IMR-90 (cell line): ENCODE measurements at regions not wholly inside any gene's neighbourhood (a gene's known extent, or its start where the extent isn't known, plus 50 kb on each side); places are given as distances from the start of the nearest gene placed in this dataset.

Source experiments
- ATAC-seq: fragments of 200-7000 bp; cut with Tn5 transposase; 2 replicates; pipeline ENCODE4 v1.9.1; 2020; ENCODE audit warnings: low read depth, mild to moderate bottlenecking, moderate library complexity
- BruUV-seq: library from RNA; stranded (reverse); fragments of 400-500 nt; replicated peaks from 2 replicates; lab custom pipeline; 2021; lab: Mats Ljungman, UMichigan
- CTCF ChIA-PET: fragments of 300-600 bp; formaldehyde crosslinking; extraction: SDS; loops from one replicate; lab custom pipeline; 2021; ENCODE audit warnings: antibody characterized with exemption; lab: Yijun Ruan, JAX
- POLR2A ChIA-PET: fragments of 300-600 bp; sonication (Branson Sonifier 250); formaldehyde crosslinking; loops from one replicate; lab custom pipeline; 2022; ENCODE audit warnings: antibody characterized with exemption; ENCODE audit not compliant: unreplicated experiment; lab: Charles Lee
- DNase-seq: peaks from one replicate; pipeline ENCODE4 v3.0.0; 2013
- H2AFZ ChIP-seq: replicated peaks from 2 replicates; pipeline ENCODE3; 2013; ENCODE audit warnings: low read length, mild to moderate bottlenecking; ENCODE audit not compliant: poor library complexity
- H2AK5ac ChIP-seq: 2 replicates; pipeline ENCODE4 v1.6.1; 2013; ENCODE audit warnings: low read depth, low read length, inconsistent platforms
- H2AK9ac ChIP-seq: replicated peaks from 2 replicates; pipeline ENCODE3; 2013; ENCODE audit warnings: mild to moderate bottlenecking, low read depth, low read length, moderate library complexity; ENCODE audit not compliant: poor library complexity
- H2BK120ac ChIP-seq: 2 replicates; pipeline ENCODE4 v1.6.1; 2013; ENCODE audit warnings: low read depth, low read length, inconsistent platforms
- H2BK15ac ChIP-seq: 3 replicates; pipeline ENCODE4 v1.6.1; 2013; ENCODE audit warnings: low read depth, low read length, inconsistent platforms
- H2BK20ac ChIP-seq: 2 replicates; pipeline ENCODE4 v1.6.1; 2013; ENCODE audit warnings: low read depth, mild to moderate bottlenecking, inconsistent platforms, low read length, moderate library complexity
- H2BK5ac ChIP-seq: 2 replicates; pipeline ENCODE4 v1.6.1; 2013; ENCODE audit warnings: mild to moderate bottlenecking, low read depth, low read length, inconsistent platforms; ENCODE audit not compliant: poor library complexity, severe bottlenecking
- H3K14ac ChIP-seq: replicated peaks from 2 replicates; pipeline ENCODE4 v1.6.1; 2013; ENCODE audit warnings: low read depth, low read length, inconsistent platforms
- H3K18ac ChIP-seq: 2 replicates; pipeline ENCODE4 v1.6.1; 2013; ENCODE audit warnings: low read depth, low read length, control low read depth
- H3K23ac ChIP-seq: 2 replicates; pipeline ENCODE4 v1.6.1; 2013; ENCODE audit warnings: low read depth, low read length, inconsistent platforms
- H3K27ac ChIP-seq: 2 replicates; pipeline ENCODE4 v1.5.1; 2013; ENCODE audit warnings: mild to moderate bottlenecking, control low read depth, low read length; ENCODE audit not compliant: insufficient read depth
- H3K27me3 ChIP-seq: 2 replicates; pipeline ENCODE4 v1.6.1; 2013; ENCODE audit warnings: low read length; ENCODE audit not compliant: control insufficient read depth, insufficient read depth
- H3K36me3 ChIP-seq: 2 replicates; pipeline ENCODE4 v1.6.1; 2013; ENCODE audit warnings: low read length, mixed read lengths; ENCODE audit not compliant: control insufficient read depth, insufficient read depth
- H3K4ac ChIP-seq: 2 replicates; pipeline ENCODE4 v1.6.1; 2013; ENCODE audit warnings: low read depth, low read length, inconsistent platforms
- H3K4me1 ChIP-seq: 2 replicates; pipeline ENCODE4 v1.6.1; 2013; ENCODE audit warnings: low read length, mixed read lengths; ENCODE audit not compliant: control insufficient read depth, insufficient read depth
- H3K4me2 ChIP-seq: 2 replicates; pipeline ENCODE4 v1.6.1; 2013; ENCODE audit warnings: low read depth, mild to moderate bottlenecking, control low read depth, low read length, moderate library complexity
- H3K4me3 ChIP-seq: 2 replicates; pipeline ENCODE4 v1.5.1; 2013; ENCODE audit warnings: low read depth, mild to moderate bottlenecking, control low read depth, low read length, moderate library complexity; ENCODE audit not compliant: insufficient read depth
- H3K56ac ChIP-seq: 2 replicates; pipeline ENCODE4 v1.6.1; 2013; ENCODE audit warnings: low read length, inconsistent platforms; ENCODE audit not compliant: insufficient read depth; ENCODE audit errors: extremely low read depth
- H3K79me1 ChIP-seq, 2 experiments: 2 replicates each; pipeline ENCODE4 v1.6.1; 2013; ENCODE audit warnings: low read length in 2 of 2, inconsistent platforms in 1 of 2, low read depth in 1 of 2
- H3K9ac ChIP-seq: 2 replicates; pipeline ENCODE4 v1.6.1; 2013; ENCODE audit warnings: low read depth, low read length, control low read depth
- H3K9me1 ChIP-seq: 2 replicates; pipeline ENCODE4 v1.6.1; 2013; ENCODE audit warnings: low read length, inconsistent platforms; ENCODE audit not compliant: insufficient read depth
- H3K9me3 ChIP-seq: 2 replicates; pipeline ENCODE4 v1.6.1; 2013; ENCODE audit warnings: low read length; ENCODE audit not compliant: control insufficient read depth, insufficient read depth
- H4K20me1 ChIP-seq: 2 replicates; pipeline ENCODE4 v1.6.1; 2013; ENCODE audit warnings: low read length, inconsistent platforms; ENCODE audit not compliant: insufficient read depth
- H4K5ac ChIP-seq: 2 replicates; pipeline ENCODE4 v1.6.1; 2013; ENCODE audit warnings: mild to moderate bottlenecking, low read depth, low read length, control low read depth
- H4K8ac ChIP-seq, 2 experiments: 2 replicates each; pipeline ENCODE4 v1.6.1; 2013; ENCODE audit warnings: low read depth in 2 of 2, low read length in 2 of 2, control low read depth in 1 of 2, inconsistent platforms in 1 of 2
- H4K91ac ChIP-seq: 2 replicates; pipeline ENCODE4 v1.6.1; 2013; ENCODE audit warnings: low read depth, low read length, inconsistent platforms; ENCODE audit not compliant: insufficient read depth
- BHLHE40 ChIP-seq: fragments of 150-350 bp; IDR thresholded peaks from 2 replicates; pipeline ENCODE4 v1.6.1; 2016; ENCODE audit warnings: mild to moderate bottlenecking, low read depth, low read length
- CEBPB ChIP-seq: IDR thresholded peaks from 2 replicates; pipeline ENCODE4 v1.6.1; 2012; ENCODE audit warnings: low read depth, low read length, improper control_type of control experiment
- CHD1 ChIP-seq: IDR thresholded peaks from 2 replicates; pipeline ENCODE4 v1.6.1; 2012; ENCODE audit warnings: low read depth, low read length, improper control_type of control experiment
- FOS ChIP-seq: fragments of 150-350 bp; IDR thresholded peaks from 2 replicates; pipeline ENCODE4 v1.6.1; 2016; ENCODE audit warnings: low read depth, low read length
- MAFK ChIP-seq: IDR thresholded peaks from 2 replicates; pipeline ENCODE4 v1.6.1; 2012; ENCODE audit warnings: low read depth, low read length, improper control_type of control experiment
- MAZ ChIP-seq: IDR thresholded peaks from 2 replicates; pipeline ENCODE4 v1.6.1; 2012; ENCODE audit warnings: low read depth, mild to moderate bottlenecking, low read length, improper control_type of control experiment, moderate library complexity, borderline replicate concordance
- MXI1 ChIP-seq: IDR thresholded peaks from 2 replicates; pipeline ENCODE4 v1.6.1; 2012; ENCODE audit warnings: low read depth, mild to moderate bottlenecking, low read length, moderate library complexity, borderline replicate concordance
- NFE2L2 ChIP-seq: fragments of 150-350 bp; IDR thresholded peaks from 2 replicates; pipeline ENCODE4 v1.6.1; 2016; ENCODE audit warnings: low read depth, mild to moderate bottlenecking, low read length
- POLR2A ChIP-seq: IDR thresholded peaks from 2 replicates; pipeline ENCODE4 v1.6.1; 2012; ENCODE audit warnings: mild to moderate bottlenecking, low read depth, low read length
- RAD21 ChIP-seq: IDR thresholded peaks from 2 replicates; pipeline ENCODE4 v1.6.1; 2012; ENCODE audit warnings: low read length, improper control_type of control experiment
- RCOR1 ChIP-seq: IDR thresholded peaks from 2 replicates; pipeline ENCODE4 v1.6.1; 2012; ENCODE audit warnings: mild to moderate bottlenecking, low read length, improper control_type of control experiment; ENCODE audit not compliant: insufficient replicate concordance
- RFX5 ChIP-seq: IDR thresholded peaks from 2 replicates; pipeline ENCODE4 v1.8.0; 2012; ENCODE audit warnings: low read depth, mild to moderate bottlenecking, low read length, moderate library complexity
- SMC3 ChIP-seq: fragments of 150-350 bp; IDR thresholded peaks from 2 replicates; pipeline ENCODE4 v1.6.1; 2016; ENCODE audit warnings: low read depth, mild to moderate bottlenecking, antibody characterized with exemption, low read length, moderate library complexity
- WGBS, 2 experiments: methylation state at CpG; one replicate each; pipeline versions ENCODE4 v1.1.5 to v1.1.7; 2013; ENCODE audit warnings: missing lambda C conversion rate in 2 of 2; ENCODE audit not compliant: insufficient read length in 1 of 2; ENCODE audit errors: extremely low coverage in 2 of 2; 5-methylcytosine and 5-hydroxymethylcytosine counted together
- dilution Hi-C: fragments of 300-500 bp; cut with HindIII; formaldehyde crosslinking; loops from one replicate; pipeline ENCODE4 v1.14.3; 2018; ENCODE audit warnings: low sequenced_read_pairs; ENCODE audit not compliant: unreplicated experiment
- in situ Hi-C: fragments of 300-500 bp; cut with MboI; formaldehyde crosslinking; loops from 3 replicates; pipeline ENCODE4 v1.14.3; 2019; ENCODE audit warnings: low sequenced_read_pairs, inconsistent platforms, mixed read lengths
- intact Hi-C: fragments of 100-400 bp; cut with micrococcal nuclease; formaldehyde crosslinking; loops from 2 replicates; pipeline ENCODE4 v1.10.0; 2022
- TF ChIP-seq, protein P1 (sequence below): fragments of 150-350 bp; IDR thresholded peaks from 2 replicates; pipeline ENCODE4 v1.6.1; 2016; ENCODE audit warnings: low read depth, mild to moderate bottlenecking, low read length, moderate library complexity, borderline replicate concordance
- TF ChIP-seq, protein P2 (sequence below): conservative IDR thresholded peaks from 2 replicates; pipeline ENCODE4 v1.5.1; 2012; ENCODE audit warnings: mild to moderate bottlenecking, low read depth, low read length, improper control_type of control experiment
- TF ChIP-seq, protein P3 (sequence below): fragments of 150-350 bp; IDR thresholded peaks from 2 replicates; pipeline ENCODE4 v1.6.1; 2017; ENCODE audit warnings: mild to moderate bottlenecking, antibody characterized with exemption, low read length, low read depth

DNA sequence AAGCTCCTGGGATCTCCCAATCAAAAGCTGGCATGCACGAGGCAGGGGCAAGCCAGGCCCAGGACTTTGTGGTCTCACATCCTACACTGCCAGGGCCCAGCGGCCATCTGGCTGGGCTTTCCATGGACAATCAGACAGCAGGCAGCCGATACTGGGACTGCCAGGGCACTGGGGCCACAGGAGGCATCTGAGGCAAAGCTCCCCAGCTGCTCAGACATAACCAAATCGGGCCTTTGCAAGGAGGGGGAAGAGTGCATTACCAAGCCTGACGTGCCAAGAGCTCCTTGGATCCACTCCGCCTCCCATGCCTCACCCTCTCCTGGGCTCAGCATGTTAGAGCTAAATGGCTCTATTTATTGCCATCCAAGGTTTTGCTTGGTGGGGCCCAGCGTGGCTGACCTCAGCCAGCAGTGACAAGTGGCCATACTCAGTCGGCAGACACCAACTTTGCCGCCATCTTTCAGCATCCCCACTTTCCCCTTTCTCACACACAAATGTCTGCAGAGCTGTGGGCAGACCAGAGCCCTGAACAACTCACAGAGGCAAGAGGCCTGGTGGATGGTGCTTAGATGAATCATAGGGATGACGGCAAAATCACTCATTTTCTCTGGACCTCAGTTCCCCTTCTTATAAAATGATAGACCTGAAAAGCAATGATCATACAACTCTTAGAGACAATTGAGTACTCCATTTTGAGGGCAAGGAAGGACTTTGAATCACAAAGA lies 200.8 kb downstream of the TTC32 start:
- Histone ChIP-seq H4K5ac (no peak overlapping the region), H4K8ac (no peak overlapping the region), H2AFZ (peak overlapping the region; percentile 37), H2BK15ac (no peak overlapping the region), H3K9ac (no peak overlapping the region), H4K91ac (no peak overlapping the region), H4K20me1 (no peaks in the 10 kb centered on the region), H2AK5ac (no peak overlapping the region), H3K14ac (no peak overlapping the region), H3K27ac (no peak overlapping the region), H2BK5ac (no peak overlapping the region), H3K4ac (no peak overlapping the region), H3K9me3 (peaks cover 11% of the 10 kb centered on the region), H2BK120ac (no peak overlapping the region), H3K4me3 (no peak overlapping the region), H3K9me1 (no peaks in the 10 kb centered on the region; the same call in 1 of the 2 replicates), H3K4me1 (no peaks in the 10 kb centered on the region), H2AK9ac (no peak overlapping the region), H3K36me3 (no peaks in the 10 kb centered on the region), H3K27me3 (peaks cover 2% of the 10 kb centered on the region), H3K4me2 (no peak overlapping the region), H3K23ac (no peak overlapping the region), H3K56ac (no peak overlapping the region), H2BK20ac (no peak overlapping the region), H3K18ac (no peak overlapping the region), H3K79me1 (no peaks in the 10 kb centered on the region)
- CTCF ChIA-PET = interaction anchor here (1.4 kb wide), 1 partner anchor 14 kb away, joined by 3 read pairs; no protein-coding TSS in a partner anchor
- POLR2A ChIA-PET = no interaction called here
- no TSS peak for BruUV-seq
- intact Hi-C loops (no loop called here), in situ Hi-C loops (no loop called here), dilution Hi-C loops (no loop called here)
- WGBS, 2 experiments = 80% methylated on average over 1 of the region's 10 CpGs; no CpG with 5 or more reads in 1 of the 2 experiments
- TF ChIP-seq, protein P1, sequence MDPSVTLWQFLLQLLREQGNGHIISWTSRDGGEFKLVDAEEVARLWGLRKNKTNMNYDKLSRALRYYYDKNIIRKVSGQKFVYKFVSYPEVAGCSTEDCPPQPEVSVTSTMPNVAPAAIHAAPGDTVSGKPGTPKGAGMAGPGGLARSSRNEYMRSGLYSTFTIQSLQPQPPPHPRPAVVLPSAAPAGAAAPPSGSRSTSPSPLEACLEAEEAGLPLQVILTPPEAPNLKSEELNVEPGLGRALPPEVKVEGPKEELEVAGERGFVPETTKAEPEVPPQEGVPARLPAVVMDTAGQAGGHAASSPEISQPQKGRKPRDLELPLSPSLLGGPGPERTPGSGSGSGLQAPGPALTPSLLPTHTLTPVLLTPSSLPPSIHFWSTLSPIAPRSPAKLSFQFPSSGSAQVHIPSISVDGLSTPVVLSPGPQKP = no peak
- TF ChIP-seq FOS (no peak), BHLHE40 (no peak), MXI1 (no peak), CHD1 (no peak), POLR2A (no peak), MAFK (no peak), CEBPB (no peak), RAD21 (no peak), NFE2L2 (no peak), SMC3 (no peak), RFX5 (no peak), MAZ (no peak), RCOR1 (no peak)
- TF ChIP-seq, protein P2, sequence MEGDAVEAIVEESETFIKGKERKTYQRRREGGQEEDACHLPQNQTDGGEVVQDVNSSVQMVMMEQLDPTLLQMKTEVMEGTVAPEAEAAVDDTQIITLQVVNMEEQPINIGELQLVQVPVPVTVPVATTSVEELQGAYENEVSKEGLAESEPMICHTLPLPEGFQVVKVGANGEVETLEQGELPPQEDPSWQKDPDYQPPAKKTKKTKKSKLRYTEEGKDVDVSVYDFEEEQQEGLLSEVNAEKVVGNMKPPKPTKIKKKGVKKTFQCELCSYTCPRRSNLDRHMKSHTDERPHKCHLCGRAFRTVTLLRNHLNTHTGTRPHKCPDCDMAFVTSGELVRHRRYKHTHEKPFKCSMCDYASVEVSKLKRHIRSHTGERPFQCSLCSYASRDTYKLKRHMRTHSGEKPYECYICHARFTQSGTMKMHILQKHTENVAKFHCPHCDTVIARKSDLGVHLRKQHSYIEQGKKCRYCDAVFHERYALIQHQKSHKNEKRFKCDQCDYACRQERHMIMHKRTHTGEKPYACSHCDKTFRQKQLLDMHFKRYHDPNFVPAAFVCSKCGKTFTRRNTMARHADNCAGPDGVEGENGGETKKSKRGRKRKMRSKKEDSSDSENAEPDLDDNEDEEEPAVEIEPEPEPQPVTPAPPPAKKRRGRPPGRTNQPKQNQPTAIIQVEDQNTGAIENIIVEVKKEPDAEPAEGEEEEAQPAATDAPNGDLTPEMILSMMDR = no peak
- TF ChIP-seq, protein P3, sequence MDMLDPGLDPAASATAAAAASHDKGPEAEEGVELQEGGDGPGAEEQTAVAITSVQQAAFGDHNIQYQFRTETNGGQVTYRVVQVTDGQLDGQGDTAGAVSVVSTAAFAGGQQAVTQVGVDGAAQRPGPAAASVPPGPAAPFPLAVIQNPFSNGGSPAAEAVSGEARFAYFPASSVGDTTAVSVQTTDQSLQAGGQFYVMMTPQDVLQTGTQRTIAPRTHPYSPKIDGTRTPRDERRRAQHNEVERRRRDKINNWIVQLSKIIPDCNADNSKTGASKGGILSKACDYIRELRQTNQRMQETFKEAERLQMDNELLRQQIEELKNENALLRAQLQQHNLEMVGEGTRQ = no peak
- DNase-seq (peak; percentile 18), ATAC-seq (no peak)
